HL-60 (cell line): ENCODE measurements at regions not wholly inside any gene's neighbourhood (a gene's known extent, or its start where the extent isn't known, plus 50 kb on each side); places are given as distances from the start of the nearest gene placed in this dataset.

Experiments
- DNase-seq, 2 experiments: peaks; one replicate each; pipeline ENCODE4 v3.0.0-alpha.2; 2010 to 2020; ENCODE audit warnings: low read depth in 1 of 2, low spot score in 1 of 2
- H3K27ac ChIP-seq: fragments of 250-450 bp; sonication (Bioruptor Pico); replicated peaks from 2 replicates; pipeline ENCODE4 v1.5.1; 2020; ENCODE audit warnings: mild to moderate bottlenecking, moderate library complexity
- H3K27me3 ChIP-seq: fragments of 250-450 bp; sonication (Bioruptor Pico); 2 replicates; pipeline ENCODE4 v1.5.1; 2021; ENCODE audit warnings: mild to moderate bottlenecking, moderate library complexity; ENCODE audit not compliant: insufficient read depth, poor library complexity, severe bottlenecking
- H3K4me3 ChIP-seq: replicated peaks from 2 replicates; pipeline ENCODE4 v1.5.1; 2011; ENCODE audit warnings: mild to moderate bottlenecking, control low read depth, low read length; ENCODE audit not compliant: insufficient read depth
- GABPA ChIP-seq: IDR thresholded peaks from 2 replicates; pipeline ENCODE4 v1.6.1; 2012; ENCODE audit warnings: low read depth
- POLR2AphosphoS5 ChIP-seq: IDR thresholded peaks from 2 replicates; pipeline ENCODE4 v1.6.1; 2012; ENCODE audit warnings: low read depth
- REST ChIP-seq: IDR thresholded peaks from 2 replicates; pipeline ENCODE4 v1.6.1; 2012; ENCODE audit warnings: low read depth; ENCODE audit not compliant: insufficient replicate concordance
- SPI1 ChIP-seq: IDR thresholded peaks from 2 replicates; pipeline ENCODE4 v1.6.1; 2012; ENCODE audit warnings: low read depth, mild to moderate bottlenecking, borderline replicate concordance
- TF ChIP-seq, protein P1 (sequence below): IDR thresholded peaks from one replicate; pipeline ENCODE4 v1.5.1; 2011; ENCODE audit warnings: low read length, control low read depth, inconsistent platforms; ENCODE audit not compliant: insufficient read depth

DNA sequence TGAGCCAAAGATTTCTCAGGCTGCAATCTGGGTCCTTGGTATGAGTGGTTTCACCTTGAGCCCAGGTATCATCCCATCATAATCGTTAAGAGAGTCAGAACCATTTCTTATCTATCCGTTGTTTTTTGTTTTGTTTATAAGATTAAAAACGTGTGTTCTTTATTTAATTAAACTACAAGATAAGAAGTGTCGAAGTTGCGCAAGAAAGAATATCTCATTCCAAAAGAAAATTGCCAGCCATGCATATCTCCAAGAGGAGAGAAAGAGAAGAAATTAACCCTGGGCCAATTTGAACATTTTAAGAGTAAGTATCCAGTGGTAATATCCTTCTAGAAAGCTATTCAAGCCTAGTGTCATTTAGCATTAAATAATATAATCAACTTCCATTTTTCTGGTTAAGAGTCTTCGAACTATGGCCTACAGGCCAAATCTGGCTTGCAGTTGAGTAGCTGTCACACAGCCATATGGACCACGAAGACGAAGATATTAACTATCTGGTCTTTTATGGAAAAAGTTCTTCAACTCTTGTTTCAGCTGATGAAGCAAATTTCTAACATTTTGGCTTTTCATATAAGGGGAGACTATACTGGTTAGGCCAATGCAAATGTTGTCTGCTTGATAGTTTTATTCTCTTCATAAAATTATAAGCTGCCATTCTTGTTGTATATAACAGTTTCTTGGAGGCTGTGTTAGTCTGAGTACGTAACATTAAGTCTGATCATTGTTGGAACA is 576.4 kb downstream of the REEP3 start:
- Histone ChIP-seq H3K27ac (no peak overlapping the region), H3K27me3 (no peaks in the 10 kb centered on the region), H3K4me3 (no peak overlapping the region)
- TF ChIP-seq POLR2AphosphoS5 (no peak), GABPA (no peak), REST (no peak), SPI1 (no peak)
- TF ChIP-seq, protein P1, sequence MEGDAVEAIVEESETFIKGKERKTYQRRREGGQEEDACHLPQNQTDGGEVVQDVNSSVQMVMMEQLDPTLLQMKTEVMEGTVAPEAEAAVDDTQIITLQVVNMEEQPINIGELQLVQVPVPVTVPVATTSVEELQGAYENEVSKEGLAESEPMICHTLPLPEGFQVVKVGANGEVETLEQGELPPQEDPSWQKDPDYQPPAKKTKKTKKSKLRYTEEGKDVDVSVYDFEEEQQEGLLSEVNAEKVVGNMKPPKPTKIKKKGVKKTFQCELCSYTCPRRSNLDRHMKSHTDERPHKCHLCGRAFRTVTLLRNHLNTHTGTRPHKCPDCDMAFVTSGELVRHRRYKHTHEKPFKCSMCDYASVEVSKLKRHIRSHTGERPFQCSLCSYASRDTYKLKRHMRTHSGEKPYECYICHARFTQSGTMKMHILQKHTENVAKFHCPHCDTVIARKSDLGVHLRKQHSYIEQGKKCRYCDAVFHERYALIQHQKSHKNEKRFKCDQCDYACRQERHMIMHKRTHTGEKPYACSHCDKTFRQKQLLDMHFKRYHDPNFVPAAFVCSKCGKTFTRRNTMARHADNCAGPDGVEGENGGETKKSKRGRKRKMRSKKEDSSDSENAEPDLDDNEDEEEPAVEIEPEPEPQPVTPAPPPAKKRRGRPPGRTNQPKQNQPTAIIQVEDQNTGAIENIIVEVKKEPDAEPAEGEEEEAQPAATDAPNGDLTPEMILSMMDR: no peak
- no peak for DNase-seq

- TF ChIP-seq SPI1 (no peak), REST (no peak), GABPA (no peak), POLR2AphosphoS5 (no peak)
- TF ChIP-seq, protein P1: no peak
- no peak overlapping the region for H3K4me3 ChIP-seq
- no peaks in the 10 kb centered on the region for H3K27me3 ChIP-seq
- no peak for DNase-seq
- no peak overlapping the region for H3K27ac ChIP-seq
Observed at GRCh38 chr10:64098994-64099393, 577.8 kb downstream of the REEP3 start.

- DNase-seq: no peak
- no peak overlapping the region for H3K27ac ChIP-seq
- H3K4me3 ChIP-seq: no peak overlapping the region
- TF ChIP-seq REST (no peak), POLR2AphosphoS5 (no peak), SPI1 (no peak), GABPA (no peak)
- TF ChIP-seq, protein P1: no peak
- no peaks in the 10 kb centered on the region for H3K27me3 ChIP-seq
Observed at GRCh38 chr10:64101606-64102263, 580.5 kb downstream of the REEP3 start.
